ENCODE measurements at regions not wholly inside any gene's neighbourhood (a gene's known extent, or its start where the extent isn't known, plus 50 kb on each side); places are given as distances from the start of the nearest gene placed in this dataset.
"Not testable (repeated sequence)": the region's sequence is repeated elsewhere in the genome, so short reads cannot be mapped to it uniquely, and the experiment has no call there.

DNA sequence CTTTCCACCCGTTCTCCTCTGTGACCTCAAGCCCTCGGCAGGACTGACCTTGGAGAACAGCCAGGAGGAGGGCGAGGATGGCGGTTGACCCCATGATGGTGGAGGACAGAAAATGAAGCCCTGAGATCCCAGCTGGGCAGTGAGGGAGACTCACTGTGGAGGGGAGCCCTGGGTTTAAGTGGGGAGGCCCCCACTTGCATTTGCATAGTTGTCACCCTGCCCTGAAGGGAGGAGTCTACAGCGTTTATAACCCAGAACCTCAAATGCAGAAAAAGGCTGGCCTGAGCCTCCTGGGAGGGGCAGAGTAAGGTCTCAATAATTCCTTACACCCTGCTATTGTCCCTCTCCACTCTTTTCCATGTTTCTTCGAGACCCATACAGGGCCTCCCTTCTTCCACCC, 1052.7 kb downstream of the TMEM121 start:
- Histone ChIP-seq H3K4me3 (ENCODE audit: low read length) (no peak overlapping the region), H3K36me3 (ENCODE audit: insufficient read depth, low read depth, low read length) (no peaks in the 10 kb centered on the region), H3K9me3 (ENCODE audit: insufficient read depth, low read depth, low read length) (peaks cover 99% of the 10 kb centered on the region), H3K9ac (ENCODE audit: low read depth, low read length) (no peak overlapping the region), H3K4me1 (ENCODE audit: insufficient read depth, low read length) (no peaks in the 10 kb centered on the region), H3K27me3 (ENCODE audit: insufficient read depth, low read length) (no peaks in the 10 kb centered on the region), H3K27ac (ENCODE audit: low read length) (no peak overlapping the region)

DNA sequence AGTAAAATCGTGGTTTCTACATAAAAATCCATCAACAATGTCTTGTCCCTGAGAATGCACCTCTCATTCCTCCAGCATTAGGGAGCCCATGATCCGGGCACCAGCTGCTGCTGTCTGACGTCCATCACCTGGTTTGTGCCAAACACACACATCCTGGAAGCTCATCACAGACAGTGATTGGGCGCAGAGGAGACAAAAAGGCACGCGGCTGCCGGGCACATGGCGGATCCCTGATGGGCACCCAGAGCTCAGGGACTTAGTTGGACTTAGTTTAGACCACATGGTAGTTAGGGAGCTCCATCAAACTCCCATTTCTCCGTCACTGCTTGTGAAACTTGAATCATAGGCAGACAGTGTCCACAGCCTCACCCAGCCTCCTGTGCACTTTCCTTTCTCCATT, 1059.3 kb downstream of the TMEM121 start:
- Histone ChIP-seq H3K27ac (ENCODE audit: low read length) (no peak overlapping the region), H3K4me3 (ENCODE audit: low read length) (no peak overlapping the region)

DNA sequence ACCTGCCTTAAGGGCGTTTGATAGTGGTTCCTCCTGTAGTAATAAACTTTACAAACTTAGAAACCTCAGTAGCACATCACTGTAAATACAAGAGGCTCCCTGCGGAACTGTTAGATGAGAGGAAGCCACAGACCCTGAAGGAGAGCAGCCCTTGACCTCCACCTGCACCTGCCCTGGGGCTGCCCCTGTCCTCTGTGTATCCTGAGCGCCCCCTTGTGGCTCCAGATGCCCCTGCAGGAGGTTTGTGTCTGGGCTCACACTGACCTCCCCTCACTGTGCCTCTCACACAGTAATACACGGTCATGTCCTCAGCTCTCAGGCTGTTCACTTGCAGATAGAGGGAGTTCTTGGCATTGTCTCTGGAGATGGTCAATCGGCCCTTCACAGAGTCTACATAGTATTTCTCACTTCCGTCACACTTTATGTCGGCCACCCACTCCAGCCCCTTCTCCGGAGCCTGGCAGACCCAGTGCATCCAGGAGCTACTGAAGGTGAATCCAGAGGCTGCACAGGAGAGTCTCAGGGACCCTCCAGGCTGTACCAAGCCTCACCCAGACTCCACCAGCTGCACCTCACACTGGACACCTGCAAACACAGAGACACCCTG, 1059.8 kb downstream of the TMEM121 start:
- Histone ChIP-seq H3K27me3 (ENCODE audit: insufficient read depth, low read length) (no peaks in the 10 kb centered on the region), H3K9me3 (ENCODE audit: insufficient read depth, low read depth, low read length) (peaks cover 99% of the 10 kb centered on the region), H3K4me1 (ENCODE audit: insufficient read depth, low read length) (no peaks in the 10 kb centered on the region), H3K9ac (ENCODE audit: low read depth, low read length) (no peak overlapping the region), H3K27ac (ENCODE audit: low read length) (no peak overlapping the region), H3K4me3 (ENCODE audit: low read length) (no peak overlapping the region), H3K36me3 (ENCODE audit: insufficient read depth, low read depth, low read length) (no peaks in the 10 kb centered on the region)

More for the DNA sequence above, 1059.3 kb downstream of the TMEM121 start:
- H3K9me3 ChIP-seq (ENCODE audit: insufficient read depth, low read depth, low read length): peaks cover 99% of the 10 kb centered on the region
- H3K9ac ChIP-seq (ENCODE audit: low read depth, low read length): no peak overlapping the region
- no peaks in the 10 kb centered on the region for H3K36me3 ChIP-seq (ENCODE audit: insufficient read depth, low read depth, low read length)
- no peaks in the 10 kb centered on the region for H3K27me3 ChIP-seq (ENCODE audit: insufficient read depth, low read length)
- no peaks in the 10 kb centered on the region for H3K4me1 ChIP-seq (ENCODE audit: insufficient read depth, low read length)

DNA sequence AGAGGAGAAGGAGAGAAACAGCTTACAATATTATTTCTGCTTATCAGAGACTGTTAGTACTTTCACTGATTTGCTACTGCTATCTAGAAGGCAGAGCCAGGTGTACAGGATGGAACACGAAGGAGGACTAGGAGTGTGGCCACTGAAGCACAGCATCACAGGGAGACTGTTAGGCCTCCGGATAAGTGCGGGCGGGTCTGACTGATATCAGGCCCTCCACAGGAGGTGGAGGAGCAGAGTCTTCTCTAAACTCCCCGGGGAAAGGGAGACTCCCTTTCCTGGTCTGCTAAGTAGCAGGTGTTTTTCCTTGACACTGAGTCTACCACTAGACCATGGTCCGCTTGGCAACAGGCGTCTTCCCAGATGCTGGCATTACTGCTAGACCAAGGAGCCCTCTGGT, 1065.2 kb downstream of the TMEM121 start:
- not testable (repeated sequence) for H3K36me3 ChIP-seq (ENCODE audit: insufficient read depth, low read depth, low read length); H3K27ac ChIP-seq (ENCODE audit: low read length); H3K4me1 ChIP-seq (ENCODE audit: insufficient read depth, low read length); H3K27me3 ChIP-seq (ENCODE audit: insufficient read depth, low read length); H3K4me3 ChIP-seq (ENCODE audit: low read length); H3K9ac ChIP-seq (ENCODE audit: low read depth, low read length)
- H3K9me3 ChIP-seq (ENCODE audit: insufficient read depth, low read depth, low read length): peaks cover 81% of the 10 kb centered on the region

DNA sequence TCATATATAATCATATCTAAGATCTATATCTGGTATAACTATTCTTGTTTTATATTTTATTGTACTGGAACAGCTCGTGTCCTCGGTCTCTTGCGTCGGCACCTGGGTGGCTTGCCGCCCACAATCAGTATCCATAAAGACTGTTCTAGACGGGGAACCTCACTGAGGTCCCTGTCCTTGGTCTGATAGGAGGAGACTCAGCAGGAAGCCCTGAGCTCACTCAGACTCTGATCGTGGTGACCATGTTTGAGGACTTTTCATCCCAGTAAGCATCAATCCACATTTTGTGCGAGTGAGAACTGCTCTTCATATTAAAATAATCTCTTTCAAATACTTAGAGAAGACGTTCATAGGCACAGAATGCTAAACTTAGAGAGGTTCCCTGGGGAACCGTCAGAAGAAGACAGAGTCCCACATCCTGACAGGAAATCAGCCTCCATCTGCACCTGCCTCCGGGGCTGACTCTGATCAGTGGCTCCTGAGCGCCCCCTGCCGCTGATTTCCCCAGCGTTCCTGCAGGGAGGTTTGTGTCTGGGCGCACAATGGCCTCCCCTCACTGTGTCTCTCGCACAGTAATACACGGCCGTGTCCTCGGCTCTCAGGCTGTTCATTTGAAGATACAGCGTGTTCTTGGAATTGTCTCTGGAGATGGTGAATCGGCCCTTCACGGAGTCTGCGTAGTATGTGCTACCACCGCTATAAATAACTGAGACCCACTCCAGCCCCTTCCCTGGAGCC, 1065.9 kb downstream of the TMEM121 start:
- not testable (repeated sequence) for H3K36me3 ChIP-seq (ENCODE audit: insufficient read depth, low read depth, low read length); H3K27ac ChIP-seq (ENCODE audit: low read length); H3K4me1 ChIP-seq (ENCODE audit: insufficient read depth, low read length); H3K4me3 ChIP-seq (ENCODE audit: low read length); H3K9ac ChIP-seq (ENCODE audit: low read depth, low read length); H3K27me3 ChIP-seq (ENCODE audit: insufficient read depth, low read length)
- peaks cover 80% of the 10 kb centered on the region for H3K9me3 ChIP-seq (ENCODE audit: insufficient read depth, low read depth, low read length)

DNA sequence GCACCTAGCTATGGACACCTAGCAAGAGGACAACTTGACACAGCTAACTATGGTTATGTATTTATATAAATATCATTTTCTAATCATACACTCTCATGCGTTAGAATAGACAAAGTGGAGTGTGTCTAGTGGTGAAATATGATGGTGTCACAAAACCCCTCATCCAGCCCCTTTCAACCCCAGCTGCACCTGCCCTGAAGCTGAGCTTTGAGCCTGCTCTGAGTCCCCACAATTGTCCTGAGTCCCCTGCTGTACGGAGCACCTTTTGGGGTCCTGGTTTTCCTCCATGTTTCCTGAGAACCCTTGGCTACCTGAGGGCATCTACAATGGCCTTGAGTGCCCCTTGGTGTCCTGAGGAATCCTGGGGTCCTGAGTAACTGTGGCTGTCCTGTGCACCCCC, 1072.8 kb downstream of the TMEM121 start:
- no peak overlapping the region for H3K27ac ChIP-seq (ENCODE audit: low read length)
- no peaks in the 10 kb centered on the region for H3K27me3 ChIP-seq (ENCODE audit: insufficient read depth, low read length)

DNA sequence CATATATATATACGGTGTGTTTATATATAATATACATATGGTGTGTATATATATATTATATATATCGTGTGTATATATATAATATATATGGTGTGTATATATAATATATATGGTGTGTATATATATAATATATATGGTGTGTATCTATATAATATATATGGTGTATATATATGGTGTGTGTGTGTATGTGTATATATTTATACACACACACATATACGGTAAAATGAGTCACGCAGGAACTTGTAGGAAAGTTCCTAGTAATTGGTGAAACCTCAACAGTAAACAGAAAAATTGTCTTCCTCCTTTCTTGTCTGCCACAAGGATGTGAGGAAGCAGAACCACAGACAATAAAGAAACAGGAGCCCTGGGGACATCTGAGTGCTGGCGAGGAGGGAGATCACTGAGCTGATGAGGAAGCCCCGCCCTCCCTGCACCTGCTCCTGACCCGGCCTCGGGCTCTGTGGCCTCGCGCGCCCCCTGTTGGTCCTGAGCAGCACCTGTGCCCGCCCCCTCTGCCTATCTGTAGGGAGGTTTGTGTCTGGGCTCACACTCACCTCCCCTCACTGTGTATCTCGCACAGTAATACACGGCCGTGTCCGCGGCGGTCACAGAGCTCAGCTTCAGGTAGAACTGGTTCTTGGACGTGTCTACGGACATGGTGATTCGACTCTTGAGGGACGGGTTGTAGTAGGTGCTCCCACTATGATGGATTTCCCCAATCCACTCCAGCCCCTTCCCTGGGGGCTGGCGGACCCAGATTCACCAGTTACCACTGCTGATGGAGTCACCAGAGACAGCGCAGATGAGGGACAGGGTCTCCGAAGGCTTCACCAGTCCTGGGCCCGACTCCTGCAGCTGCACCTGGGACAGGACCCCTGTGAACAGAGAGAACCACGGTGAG, 1079.4 kb downstream of the TMEM121 start:
- Histone ChIP-seq H3K9me3 (ENCODE audit: insufficient read depth, low read depth, low read length) (peaks cover 98% of the 10 kb centered on the region), H3K9ac (ENCODE audit: low read depth, low read length) (no peak overlapping the region), H3K27ac (ENCODE audit: low read length) (no peak overlapping the region), H3K27me3 (ENCODE audit: insufficient read depth, low read length) (no peaks in the 10 kb centered on the region), H3K36me3 (ENCODE audit: insufficient read depth, low read depth, low read length) (no peaks in the 10 kb centered on the region), H3K4me1 (ENCODE audit: insufficient read depth, low read length) (no peaks in the 10 kb centered on the region), H3K4me3 (ENCODE audit: low read length) (no peak overlapping the region)

More for the DNA sequence above, 1072.8 kb downstream of the TMEM121 start:
- Histone ChIP-seq H3K9me3 (ENCODE audit: insufficient read depth, low read depth, low read length) (peaks cover 87% of the 10 kb centered on the region), H3K4me3 (ENCODE audit: low read length) (no peak overlapping the region), H3K4me1 (ENCODE audit: insufficient read depth, low read length) (no peaks in the 10 kb centered on the region), H3K36me3 (ENCODE audit: insufficient read depth, low read depth, low read length) (no peaks in the 10 kb centered on the region), H3K9ac (ENCODE audit: low read depth, low read length) (no peak overlapping the region)

DNA sequence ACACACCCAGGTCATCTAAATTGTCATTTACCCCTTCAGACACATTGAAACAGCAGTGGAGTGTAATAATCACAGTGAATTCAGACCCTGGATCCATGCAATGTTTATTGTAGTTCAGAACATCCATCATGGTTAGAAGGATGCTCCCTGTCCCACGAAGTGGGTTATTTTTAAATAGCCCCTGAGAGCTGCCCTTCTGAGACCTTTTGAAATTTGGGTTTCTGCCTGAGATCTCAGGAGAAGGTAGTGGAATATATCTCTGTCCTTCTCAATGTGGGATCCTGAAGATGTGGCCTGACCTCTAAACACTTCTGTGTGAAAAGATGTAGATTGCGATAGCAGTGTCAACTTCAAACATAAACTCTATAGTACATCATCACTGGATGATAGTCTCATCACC, 1080.6 kb downstream of the TMEM121 start:
- no peak overlapping the region for H3K27ac ChIP-seq (ENCODE audit: low read length)

DNA sequence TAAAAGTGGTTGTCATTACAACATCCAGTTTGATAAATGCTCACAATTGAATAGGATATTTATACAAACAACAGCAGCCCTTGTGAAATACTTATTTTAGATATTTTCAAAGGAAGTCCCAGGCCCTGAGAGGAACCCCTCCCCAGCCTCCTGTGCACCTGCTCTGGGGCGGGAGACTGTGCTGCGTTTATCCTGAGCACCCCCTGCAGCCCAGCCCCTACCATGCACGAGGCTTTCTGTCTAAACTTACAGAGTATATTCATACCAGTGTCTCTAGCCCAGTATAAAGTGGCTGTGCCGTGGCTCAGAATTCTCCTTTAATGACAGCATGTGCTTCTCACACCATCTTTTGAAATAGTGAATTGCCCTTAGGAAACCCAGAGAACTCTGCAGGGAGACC, 1084.3 kb downstream of the TMEM121 start:
- Histone ChIP-seq H3K27ac (ENCODE audit: low read length) (no peak overlapping the region), H3K4me3 (ENCODE audit: low read length) (no peak overlapping the region), H3K27me3 (ENCODE audit: insufficient read depth, low read length) (no peaks in the 10 kb centered on the region), H3K36me3 (ENCODE audit: insufficient read depth, low read depth, low read length) (no peaks in the 10 kb centered on the region), H3K9me3 (ENCODE audit: insufficient read depth, low read depth, low read length) (peaks cover 99% of the 10 kb centered on the region), H3K4me1 (ENCODE audit: insufficient read depth, low read length) (no peaks in the 10 kb centered on the region), H3K9ac (ENCODE audit: low read depth, low read length) (no peak overlapping the region)

More for the DNA sequence above, 1080.6 kb downstream of the TMEM121 start:
- peaks cover 98% of the 10 kb centered on the region for H3K9me3 ChIP-seq (ENCODE audit: insufficient read depth, low read depth, low read length)
- no peak overlapping the region for H3K9ac ChIP-seq (ENCODE audit: low read depth, low read length)
- H3K4me1 ChIP-seq (ENCODE audit: insufficient read depth, low read length): no peaks in the 10 kb centered on the region
- no peaks in the 10 kb centered on the region for H3K36me3 ChIP-seq (ENCODE audit: insufficient read depth, low read depth, low read length)
- H3K4me3 ChIP-seq (ENCODE audit: low read length): no peak overlapping the region; the same call in 1 of the 2 replicates
- H3K27me3 ChIP-seq (ENCODE audit: insufficient read depth, low read length): no peaks in the 10 kb centered on the region

DNA sequence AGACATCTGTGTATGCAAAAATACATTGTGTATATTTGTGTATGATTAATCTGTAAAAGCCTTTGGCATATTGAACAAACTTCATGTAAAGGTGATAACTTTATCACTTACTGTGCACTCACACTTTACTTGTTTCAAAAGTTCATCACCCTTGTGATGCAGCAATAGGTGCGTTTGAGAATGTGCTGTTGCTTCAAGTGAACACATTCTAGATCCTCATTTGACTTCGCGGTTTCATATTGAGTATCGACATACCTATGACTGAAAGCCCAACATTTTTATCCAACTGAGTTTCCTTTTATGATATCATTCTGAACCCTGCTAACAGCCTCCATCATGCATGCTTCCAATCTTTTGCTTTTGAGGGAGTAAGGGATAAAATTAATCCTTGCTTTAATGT, 1086.9 kb downstream of the TMEM121 start:
- Histone ChIP-seq H3K4me1 (ENCODE audit: insufficient read depth, low read length) (no peaks in the 10 kb centered on the region), H3K27ac (ENCODE audit: low read length) (no peak overlapping the region), H3K27me3 (ENCODE audit: insufficient read depth, low read length) (no peaks in the 10 kb centered on the region), H3K9ac (ENCODE audit: low read depth, low read length) (no peak overlapping the region), H3K36me3 (ENCODE audit: insufficient read depth, low read depth, low read length) (no peaks in the 10 kb centered on the region), H3K9me3 (ENCODE audit: insufficient read depth, low read depth, low read length) (peaks cover 94% of the 10 kb centered on the region), H3K4me3 (ENCODE audit: low read length) (no peak overlapping the region)

DNA sequence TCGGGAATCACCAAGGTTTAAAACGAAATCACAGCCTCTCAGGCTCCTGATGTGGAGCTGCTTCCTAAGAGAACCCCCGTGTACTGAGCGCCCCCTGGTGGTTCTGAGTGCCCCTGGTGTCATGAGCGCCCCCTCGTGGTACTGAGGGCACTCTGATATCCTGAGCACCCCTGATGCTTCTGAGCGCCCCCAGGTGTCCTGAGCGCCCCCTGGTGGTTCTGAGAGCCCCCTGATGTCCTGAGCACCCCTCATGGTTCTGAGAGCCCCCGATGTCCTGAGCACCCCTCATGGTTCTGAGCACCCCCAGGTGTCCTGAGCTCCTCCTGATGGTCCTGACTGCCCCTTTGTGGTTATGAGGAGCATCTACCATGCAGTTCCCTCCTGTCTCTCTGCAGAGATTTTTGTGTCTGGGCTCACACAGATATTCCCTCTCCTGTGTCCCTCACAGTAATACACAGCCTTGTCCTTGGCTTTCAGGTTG, 1092.1 kb downstream of the TMEM121 start:
- H3K27me3 ChIP-seq (ENCODE audit: insufficient read depth, low read length); H3K36me3 ChIP-seq (ENCODE audit: insufficient read depth, low read depth, low read length); H3K4me3 ChIP-seq (ENCODE audit: low read length); H3K27ac ChIP-seq (ENCODE audit: low read length); H3K4me1 ChIP-seq (ENCODE audit: insufficient read depth, low read length); H3K9ac ChIP-seq (ENCODE audit: low read depth, low read length): not testable (repeated sequence)
- peaks cover 95% of the 10 kb centered on the region for H3K9me3 ChIP-seq (ENCODE audit: insufficient read depth, low read depth, low read length)
